SK-N-SH (cell line): ENCODE measurements at regions not wholly inside any gene's neighbourhood (a gene's known extent, or its start where the extent isn't known, plus 50 kb on each side); places are given as distances from the start of the nearest gene placed in this dataset.

ENCODE experiments used
- CTCF ChIA-PET: fragments of 300-600, 350-600 bp; formaldehyde crosslinking; extraction: SDS; loops from one replicate; lab custom pipeline; 2021; lab: Yijun Ruan, JAX
- POLR2A ChIA-PET: fragments of 350-600 bp; sonication (Branson Sonifier 250); formaldehyde crosslinking; extraction: SDS; loops from one replicate; lab custom pipeline; 2020; ENCODE audit warnings: antibody characterized with exemption, inconsistent platforms; lab: Yijun Ruan, JAX
- DNase-seq: peaks from one replicate; pipeline ENCODE4 v3.0.0; 2012
- H2AFZ ChIP-seq: fragments of 200-600 bp; sonication (generic); 2 replicates; pipeline ENCODE4 v1.8.1; 2016; ENCODE audit warnings: antibody characterized with exemption, mild to moderate bottlenecking, low read depth
- H3F3A ChIP-seq: fragments of 200-600 bp; sonication (generic); replicated peaks from 2 replicates; pipeline ENCODE3; 2016; ENCODE audit warnings: antibody characterized with exemption, mild to moderate bottlenecking; ENCODE audit not compliant: insufficient read depth
- H3K27ac ChIP-seq, 2 experiments: fragments of 200-500 bp in 1 of 2; fragments of 200-600 bp in 1 of 2; sonication (Bioruptor generic) in 1 of 2; sonication (generic), shearing (Covaris generic) in 1 of 2; 2 replicates each; pipeline versions ENCODE4 v1.5.1 to v1.6.1; 2014 to 2016; ENCODE audit warnings: low read depth in 2 of 2, inconsistent platforms in 1 of 2, low read length in 1 of 2, mild to moderate bottlenecking in 1 of 2, mixed read lengths in 1 of 2
- H3K27me3 ChIP-seq: fragments of 200-600 bp; sonication (generic), shearing (Covaris generic); 2 replicates; pipeline ENCODE4 v1.6.1; 2016; ENCODE audit warnings: mixed run types; ENCODE audit not compliant: insufficient read depth
- H3K36me3 ChIP-seq, 2 experiments: fragments of 200-500 bp in 1 of 2; fragments of 200-600 bp in 1 of 2; sonication (Bioruptor generic) in 1 of 2; sonication (generic) in 1 of 2; replicated peaks in 1 of 2; 2 replicates each; pipeline versions ENCODE3 to v1.5.1; 2014 to 2016; ENCODE audit warnings: low read length in 1 of 2, mild to moderate bottlenecking in 1 of 2; ENCODE audit not compliant: insufficient read depth in 2 of 2, control insufficient read depth in 1 of 2
- H3K4me1 ChIP-seq, 2 experiments: fragments of 200-500 bp in 1 of 2; fragments of 200-600 bp in 1 of 2; sonication (Bioruptor generic) in 1 of 2; sonication (generic), shearing (Covaris generic) in 1 of 2; 2 replicates each; pipeline versions ENCODE4 v1.5.1 to v1.6.1; 2014 to 2016; ENCODE audit warnings: low read depth in 1 of 2, low read length in 1 of 2, mixed run types in 1 of 2; ENCODE audit not compliant: insufficient read depth in 2 of 2, control insufficient read depth in 1 of 2
- H3K4me2 ChIP-seq: fragments of 200-600 bp; sonication (generic), shearing (Covaris generic); 2 replicates; pipeline ENCODE4 v1.6.1; 2017; ENCODE audit warnings: mixed run types
- H3K4me3 ChIP-seq, 2 experiments: fragments of 200-500 bp in 1 of 2; fragments of 200-600 bp in 1 of 2; sonication (Bioruptor generic) in 1 of 2; sonication (generic), shearing (Covaris generic) in 1 of 2; 2 replicates each; pipeline versions ENCODE4 v1.5.1 to v1.8.1; 2014 to 2016; ENCODE audit warnings: low read depth in 2 of 2, inconsistent platforms in 1 of 2, low read length in 1 of 2, mild to moderate bottlenecking in 1 of 2, mixed read lengths in 1 of 2, moderate library complexity in 1 of 2
- H3K79me2 ChIP-seq: fragments of 200-600 bp; sonication (generic); 2 replicates; pipeline ENCODE4 v1.8.1; 2017; ENCODE audit warnings: mild to moderate bottlenecking; ENCODE audit not compliant: insufficient read depth
- H3K9ac ChIP-seq: fragments of 200-600 bp; sonication (generic); 2 replicates; pipeline ENCODE4 v1.6.1; 2017; ENCODE audit warnings: mixed run types
- H3K9me2 ChIP-seq: fragments of 200-600 bp; sonication (generic); 2 replicates; pipeline ENCODE4 v1.6.1; 2017; ENCODE audit warnings: mixed run types
- H3K9me3 ChIP-seq: fragments of 200-600 bp; sonication (generic); 2 replicates; pipeline ENCODE4 v1.6.1; 2017; ENCODE audit warnings: mixed run types, mild to moderate bottlenecking, moderate library complexity
- H4K20me1 ChIP-seq: fragments of 200-600 bp; sonication (generic); 2 replicates; pipeline ENCODE4 v1.6.1; 2017; ENCODE audit warnings: mild to moderate bottlenecking, mixed run types; ENCODE audit not compliant: insufficient read depth
- CHD2 ChIP-seq: fragments of 150-350 bp; IDR thresholded peaks from 2 replicates; pipeline ENCODE4 v1.6.1; 2018; ENCODE audit warnings: low read length; ENCODE audit not compliant: partially characterized antibody
- ELF1 ChIP-seq: IDR thresholded peaks from 2 replicates; pipeline ENCODE4 v1.4.0; 2012
- EP300 ChIP-seq, 2 experiments: IDR thresholded peaks; 2 replicates each; pipeline versions ENCODE4 v1.4.0 to v1.6.1; 2012; ENCODE audit warnings: borderline replicate concordance in 1 of 2, low read depth in 1 of 2, low read length in 1 of 2
- FOXJ3 ChIP-seq: sonication (generic); formaldehyde crosslinking; IDR thresholded peaks from 2 replicates; pipeline ENCODE4 v1.5.1; 2020; ENCODE audit warnings: mild to moderate bottlenecking, missing genetic modification reagents
- FOXM1 ChIP-seq: IDR thresholded peaks from 2 replicates; pipeline ENCODE4 v1.4.0; 2012; ENCODE audit warnings: low read depth, mild to moderate bottlenecking
- GATA2 ChIP-seq: sonication (generic); formaldehyde crosslinking; IDR thresholded peaks from 2 replicates; pipeline ENCODE4 v1.5.0; 2020; ENCODE audit warnings: mild to moderate bottlenecking, missing genetic modification reagents
- NFIC ChIP-seq: IDR thresholded peaks from 2 replicates; pipeline ENCODE4 v1.4.0; 2012; ENCODE audit warnings: borderline replicate concordance
- NRF1 ChIP-seq: IDR thresholded peaks from 2 replicates; pipeline ENCODE4 v1.6.1; 2012; ENCODE audit warnings: low read depth, mild to moderate bottlenecking, low read length
- POLR2AphosphoS5 ChIP-seq: IDR thresholded peaks from 2 replicates; pipeline ENCODE4 v1.6.1; 2012; ENCODE audit warnings: low read depth, low read length
- RFX5 ChIP-seq: IDR thresholded peaks from 2 replicates; pipeline ENCODE4 v1.6.1; 2012; ENCODE audit warnings: mild to moderate bottlenecking, improper control_type of control experiment, low read length
- SIN3A ChIP-seq: IDR thresholded peaks from 2 replicates; pipeline ENCODE4 v1.6.1; 2012; ENCODE audit warnings: low read depth, mild to moderate bottlenecking, low read length, moderate library complexity, borderline replicate concordance
- TAF1 ChIP-seq: IDR thresholded peaks from 2 replicates; pipeline ENCODE4 v1.6.1; 2012; ENCODE audit warnings: low read depth, mild to moderate bottlenecking, low read length, moderate library complexity, borderline replicate concordance
- TEAD4 ChIP-seq: IDR thresholded peaks from 2 replicates; pipeline ENCODE4 v1.4.0; 2012; ENCODE audit warnings: mild to moderate bottlenecking, borderline replicate concordance; ENCODE audit not compliant: insufficient read depth
- WGBS: methylation state at CpG from one replicate; pipeline ENCODE4 v1.1.6; 2017; ENCODE audit warnings: low lambda C conversion rate; 5-methylcytosine and 5-hydroxymethylcytosine counted together
- TF ChIP-seq, protein P1 (sequence below): fragments of 150-350 bp; IDR thresholded peaks from 2 replicates; pipeline ENCODE4 v1.6.1; 2017; ENCODE audit warnings: antibody characterized with exemption, low read length, low read depth, borderline replicate concordance
- TF ChIP-seq, protein P2 (sequence below): IDR thresholded peaks from 2 replicates; pipeline ENCODE4 v1.4.0; 2012; ENCODE audit warnings: low read depth, borderline replicate concordance
- TF ChIP-seq, protein P3 (sequence below): IDR thresholded peaks from 2 replicates; pipeline ENCODE4 v1.4.0; 2012; ENCODE audit warnings: low read depth, borderline replicate concordance
- TF ChIP-seq, protein P4 (sequence below): IDR thresholded peaks from 2 replicates; pipeline ENCODE4 v1.4.0; 2012; ENCODE audit warnings: low read depth
- TF ChIP-seq, protein P5 (sequence below): fragments of 150-350 bp; IDR thresholded peaks from 2 replicates; pipeline ENCODE4 v1.6.1; 2016; ENCODE audit warnings: mild to moderate bottlenecking, low read depth, low read length

DNA sequence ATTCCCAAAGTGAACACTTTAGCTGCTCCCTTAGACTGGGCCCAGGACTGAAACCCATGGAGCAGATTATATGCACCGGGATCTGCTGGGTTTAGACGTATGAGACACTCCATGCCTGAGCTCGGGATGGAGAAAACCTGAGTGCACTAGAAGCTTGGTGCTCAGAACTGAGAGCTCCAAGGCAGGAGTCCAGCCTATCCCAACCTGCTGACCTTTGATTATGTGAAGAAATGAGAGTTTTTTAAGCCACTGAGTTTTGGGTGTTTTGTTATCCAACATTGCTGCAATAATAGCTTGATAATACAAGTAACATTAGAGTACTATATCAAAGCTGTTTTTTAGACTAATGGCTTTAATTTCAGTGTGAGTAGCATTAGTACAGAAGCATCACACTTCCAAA is 131.5 kb upstream of the KCNK1 start:
- no peaks in the 10 kb centered on the region for H3K9me2 ChIP-seq
- POLR2A ChIA-PET: no interaction called here
- no peak for DNase-seq
- H3K4me1 ChIP-seq: no peaks in the 10 kb centered on the region; a peak in 1 of 4 replicates
- H3K9me3 ChIP-seq: no peaks in the 10 kb centered on the region
- no peak overlapping the region for H2AFZ ChIP-seq
- H3K27ac ChIP-seq: no peak overlapping the region
- H3K79me2 ChIP-seq: no peaks in the 10 kb centered on the region
- H3K4me2 ChIP-seq: no peak overlapping the region
- no peak overlapping the region for H3K9ac ChIP-seq
- H3K4me3 ChIP-seq: no peak overlapping the region
- no peaks in the 10 kb centered on the region for H3K36me3 ChIP-seq
- TF ChIP-seq CHD2 (no peak), EP300 (IDR thresholded peaks at IDR 0.05; ENCODE audit: borderline replicate concordance in 1 of 2, low read depth in 1 of 2, low read length in 1 of 2) (no peak), NRF1 (no peak), TEAD4 (no peak), TAF1 (no peak), FOXJ3 (CRISPR knock-in tag) (no peak), FOXM1 (no peak), POLR2AphosphoS5 (no peak), ELF1 (no peak), NFIC (no peak), SIN3A (no peak), GATA2 (CRISPR knock-in tag) (no peak), RFX5 (no peak)
- TF ChIP-seq, protein P1, sequence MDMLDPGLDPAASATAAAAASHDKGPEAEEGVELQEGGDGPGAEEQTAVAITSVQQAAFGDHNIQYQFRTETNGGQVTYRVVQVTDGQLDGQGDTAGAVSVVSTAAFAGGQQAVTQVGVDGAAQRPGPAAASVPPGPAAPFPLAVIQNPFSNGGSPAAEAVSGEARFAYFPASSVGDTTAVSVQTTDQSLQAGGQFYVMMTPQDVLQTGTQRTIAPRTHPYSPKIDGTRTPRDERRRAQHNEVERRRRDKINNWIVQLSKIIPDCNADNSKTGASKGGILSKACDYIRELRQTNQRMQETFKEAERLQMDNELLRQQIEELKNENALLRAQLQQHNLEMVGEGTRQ: no peak
- TF ChIP-seq, protein P2, sequence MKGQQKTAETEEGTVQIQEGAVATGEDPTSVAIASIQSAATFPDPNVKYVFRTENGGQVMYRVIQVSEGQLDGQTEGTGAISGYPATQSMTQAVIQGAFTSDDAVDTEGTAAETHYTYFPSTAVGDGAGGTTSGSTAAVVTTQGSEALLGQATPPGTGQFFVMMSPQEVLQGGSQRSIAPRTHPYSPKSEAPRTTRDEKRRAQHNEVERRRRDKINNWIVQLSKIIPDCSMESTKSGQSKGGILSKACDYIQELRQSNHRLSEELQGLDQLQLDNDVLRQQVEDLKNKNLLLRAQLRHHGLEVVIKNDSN: no peak
- TF ChIP-seq, protein P3, sequence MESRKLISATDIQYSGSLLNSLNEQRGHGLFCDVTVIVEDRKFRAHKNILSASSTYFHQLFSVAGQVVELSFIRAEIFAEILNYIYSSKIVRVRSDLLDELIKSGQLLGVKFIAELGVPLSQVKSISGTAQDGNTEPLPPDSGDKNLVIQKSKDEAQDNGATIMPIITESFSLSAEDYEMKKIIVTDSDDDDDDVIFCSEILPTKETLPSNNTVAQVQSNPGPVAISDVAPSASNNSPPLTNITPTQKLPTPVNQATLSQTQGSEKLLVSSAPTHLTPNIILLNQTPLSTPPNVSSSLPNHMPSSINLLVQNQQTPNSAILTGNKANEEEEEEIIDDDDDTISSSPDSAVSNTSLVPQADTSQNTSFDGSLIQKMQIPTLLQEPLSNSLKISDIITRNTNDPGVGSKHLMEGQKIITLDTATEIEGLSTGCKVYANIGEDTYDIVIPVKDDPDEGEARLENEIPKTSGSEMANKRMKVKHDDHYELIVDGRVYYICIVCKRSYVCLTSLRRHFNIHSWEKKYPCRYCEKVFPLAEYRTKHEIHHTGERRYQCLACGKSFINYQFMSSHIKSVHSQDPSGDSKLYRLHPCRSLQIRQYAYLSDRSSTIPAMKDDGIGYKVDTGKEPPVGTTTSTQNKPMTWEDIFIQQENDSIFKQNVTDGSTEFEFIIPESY: no peak
- TF ChIP-seq, protein P4, sequence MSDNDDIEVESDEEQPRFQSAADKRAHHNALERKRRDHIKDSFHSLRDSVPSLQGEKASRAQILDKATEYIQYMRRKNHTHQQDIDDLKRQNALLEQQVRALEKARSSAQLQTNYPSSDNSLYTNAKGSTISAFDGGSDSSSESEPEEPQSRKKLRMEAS: no peak
- TF ChIP-seq, protein P5, sequence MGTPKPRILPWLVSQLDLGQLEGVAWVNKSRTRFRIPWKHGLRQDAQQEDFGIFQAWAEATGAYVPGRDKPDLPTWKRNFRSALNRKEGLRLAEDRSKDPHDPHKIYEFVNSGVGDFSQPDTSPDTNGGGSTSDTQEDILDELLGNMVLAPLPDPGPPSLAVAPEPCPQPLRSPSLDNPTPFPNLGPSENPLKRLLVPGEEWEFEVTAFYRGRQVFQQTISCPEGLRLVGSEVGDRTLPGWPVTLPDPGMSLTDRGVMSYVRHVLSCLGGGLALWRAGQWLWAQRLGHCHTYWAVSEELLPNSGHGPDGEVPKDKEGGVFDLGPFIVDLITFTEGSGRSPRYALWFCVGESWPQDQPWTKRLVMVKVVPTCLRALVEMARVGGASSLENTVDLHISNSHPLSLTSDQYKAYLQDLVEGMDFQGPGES: no peak
- H3K27me3 ChIP-seq: no peaks in the 10 kb centered on the region
- 64% methylated on average over 3 of the region's 3 CpGs for WGBS
- no peaks in the 10 kb centered on the region for H4K20me1 ChIP-seq
- H3F3A ChIP-seq: no peaks in the 10 kb centered on the region
- CTCF ChIA-PET: no interaction called here
